Progenitor cell of endocrine pancreas (in vitro differentiated cells): ENCODE measurements at regions not wholly inside any gene's neighbourhood (a gene's known extent, or its start where the extent isn't known, plus 50 kb on each side); places are given as distances from the start of the nearest gene placed in this dataset.
A peak's percentile ranks its signal among the peaks of the same experiment; 100 is the strongest.

Source experiments
- DNase-seq: peaks from one replicate; pipeline ENCODE4 v3.0.0; 2021; ENCODE audit warnings: low spot score; ENCODE audit not compliant: unreplicated experiment
- H3K27ac Mint-ChIP-seq: 2 replicates; pipeline ENCODE4 v1.8.0; 2021; ENCODE audit warnings: mild to moderate bottlenecking, moderate library complexity, mixed read lengths
- H3K27me3 Mint-ChIP-seq: 2 replicates; pipeline ENCODE4 v1.8.0; 2021; ENCODE audit warnings: mixed read lengths
- H3K36me3 Mint-ChIP-seq: 2 replicates; pipeline ENCODE4 v1.8.0; 2022; ENCODE audit warnings: mixed read lengths; ENCODE audit not compliant: insufficient read depth
- H3K4me1 Mint-ChIP-seq: 2 replicates; pipeline ENCODE4 v1.8.0; 2021; ENCODE audit warnings: low read depth, mixed read lengths
- H3K4me3 Mint-ChIP-seq: 2 replicates; pipeline ENCODE4 v1.8.0; 2021; ENCODE audit warnings: low read depth, mild to moderate bottlenecking, moderate library complexity, mixed read lengths
- H3K9me3 Mint-ChIP-seq: 2 replicates; pipeline ENCODE4 v1.8.0; 2021; ENCODE audit warnings: low read depth, mixed read lengths
- TF ChIP-seq, protein P1 (sequence below): fragments of 200-600 bp; sonication (generic); IDR thresholded peaks from one replicate; pipeline ENCODE4 v1.5.0; 2021; ENCODE audit warnings: antibody characterized with exemption, mild to moderate bottlenecking; ENCODE audit not compliant: unreplicated experiment

DNA sequence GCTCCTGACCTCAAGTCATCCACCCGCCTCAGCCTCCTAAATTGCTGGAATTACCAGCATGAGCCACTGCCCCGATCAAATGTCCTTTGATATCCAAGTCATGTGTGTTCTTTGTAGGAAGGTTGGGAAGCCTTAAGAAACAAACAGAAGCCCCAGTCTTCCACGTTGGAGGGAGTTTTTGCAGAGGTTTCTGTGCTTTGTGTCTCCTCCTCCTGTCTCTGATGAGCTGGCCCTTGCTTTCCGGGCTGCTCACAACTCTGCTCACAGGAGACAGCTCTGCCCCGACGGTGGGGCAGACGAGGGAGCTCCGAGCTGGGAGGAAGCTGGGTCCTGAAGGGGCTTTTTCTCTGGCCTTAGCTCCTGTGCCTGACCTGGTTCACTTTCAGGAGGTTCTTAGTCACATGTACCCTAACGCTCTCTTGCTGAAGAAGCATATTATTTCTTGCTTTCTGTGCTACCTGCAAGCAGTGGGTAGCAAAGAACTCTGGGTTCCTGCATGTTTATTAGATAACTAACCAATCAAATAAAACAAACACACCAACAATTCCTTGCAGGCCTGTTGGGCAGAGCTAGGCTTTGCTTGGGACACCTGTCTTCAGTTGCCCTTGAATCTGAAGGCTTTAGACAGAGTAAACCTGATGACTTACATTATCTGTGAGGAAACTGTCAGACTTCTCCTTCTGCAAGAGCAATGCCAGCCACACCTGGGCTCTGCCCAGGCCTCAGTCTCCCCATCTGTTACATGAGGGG lies 52.6 kb upstream of the SMAD6 start:
- H3K36me3 Mint-ChIP-seq: no peaks in the 10 kb centered on the region
- peaks cover 16% of the 10 kb centered on the region for H3K27me3 Mint-ChIP-seq
- H3K9me3 Mint-ChIP-seq: no peaks in the 10 kb centered on the region
- TF ChIP-seq, protein P1, sequence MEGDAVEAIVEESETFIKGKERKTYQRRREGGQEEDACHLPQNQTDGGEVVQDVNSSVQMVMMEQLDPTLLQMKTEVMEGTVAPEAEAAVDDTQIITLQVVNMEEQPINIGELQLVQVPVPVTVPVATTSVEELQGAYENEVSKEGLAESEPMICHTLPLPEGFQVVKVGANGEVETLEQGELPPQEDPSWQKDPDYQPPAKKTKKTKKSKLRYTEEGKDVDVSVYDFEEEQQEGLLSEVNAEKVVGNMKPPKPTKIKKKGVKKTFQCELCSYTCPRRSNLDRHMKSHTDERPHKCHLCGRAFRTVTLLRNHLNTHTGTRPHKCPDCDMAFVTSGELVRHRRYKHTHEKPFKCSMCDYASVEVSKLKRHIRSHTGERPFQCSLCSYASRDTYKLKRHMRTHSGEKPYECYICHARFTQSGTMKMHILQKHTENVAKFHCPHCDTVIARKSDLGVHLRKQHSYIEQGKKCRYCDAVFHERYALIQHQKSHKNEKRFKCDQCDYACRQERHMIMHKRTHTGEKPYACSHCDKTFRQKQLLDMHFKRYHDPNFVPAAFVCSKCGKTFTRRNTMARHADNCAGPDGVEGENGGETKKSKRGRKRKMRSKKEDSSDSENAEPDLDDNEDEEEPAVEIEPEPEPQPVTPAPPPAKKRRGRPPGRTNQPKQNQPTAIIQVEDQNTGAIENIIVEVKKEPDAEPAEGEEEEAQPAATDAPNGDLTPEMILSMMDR: no peak
- H3K4me3 Mint-ChIP-seq: no peak overlapping the region
- no peak overlapping the region for H3K27ac Mint-ChIP-seq
- peaks cover 39% of the 10 kb centered on the region for H3K4me1 Mint-ChIP-seq
- no peak for DNase-seq

DNA sequence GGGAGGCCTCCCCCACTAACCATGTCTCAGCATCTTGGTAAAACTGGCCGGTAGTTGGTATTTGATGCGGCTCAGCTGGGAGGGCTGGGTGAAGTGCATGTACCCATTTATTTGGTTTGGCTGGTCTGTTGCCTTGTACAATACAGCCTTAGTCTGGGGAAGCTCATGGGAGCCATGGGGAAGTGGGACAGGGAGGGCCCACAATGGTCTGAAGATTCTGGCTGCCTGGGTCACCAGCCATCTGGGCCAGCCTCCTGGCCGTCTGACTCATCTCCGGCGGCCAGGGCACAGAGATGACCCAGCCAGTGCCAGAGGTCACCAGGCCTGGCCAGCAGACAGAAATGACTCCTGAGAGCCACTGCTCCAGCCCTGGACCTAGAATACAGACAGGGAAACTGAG lies 51.6 kb upstream of the SMAD6 start:
- no peak overlapping the region for H3K27ac Mint-ChIP-seq
- TF ChIP-seq, protein P1: no peak
- H3K4me1 Mint-ChIP-seq: peaks cover 37% of the 10 kb centered on the region
- H3K9me3 Mint-ChIP-seq: no peaks in the 10 kb centered on the region
- no peaks in the 10 kb centered on the region for H3K36me3 Mint-ChIP-seq
- no peak for DNase-seq
- no peak overlapping the region for H3K4me3 Mint-ChIP-seq
- peaks cover 17% of the 10 kb centered on the region for H3K27me3 Mint-ChIP-seq

DNA sequence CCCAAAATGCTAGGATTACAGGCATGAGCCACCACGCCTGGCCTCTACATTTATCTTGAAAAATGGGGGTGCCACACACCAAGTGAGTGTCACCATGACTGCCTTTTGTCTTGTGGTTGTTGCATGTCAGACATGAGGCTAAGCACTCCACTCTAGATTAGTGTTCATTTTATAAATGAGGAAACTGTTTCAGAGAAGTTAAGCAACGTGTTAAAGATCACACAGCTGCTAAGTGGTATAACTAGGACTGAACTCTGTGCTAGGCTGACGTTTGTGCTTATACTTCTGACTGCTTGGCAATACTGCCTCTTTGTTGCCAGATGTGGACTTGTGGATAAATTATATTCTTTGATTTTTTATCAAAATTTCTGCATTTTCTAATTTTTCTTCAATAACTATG lies 50.8 kb upstream of the SMAD6 start:
- Mint-ChIP-seq H3K4me3 (no peak overlapping the region), H3K36me3 (no peaks in the 10 kb centered on the region), H3K27me3 (peaks cover 24% of the 10 kb centered on the region), H3K4me1 (peaks cover 45% of the 10 kb centered on the region), H3K27ac (no peak overlapping the region), H3K9me3 (no peaks in the 10 kb centered on the region)
- TF ChIP-seq, protein P1: no peak
- no peak for DNase-seq

DNA sequence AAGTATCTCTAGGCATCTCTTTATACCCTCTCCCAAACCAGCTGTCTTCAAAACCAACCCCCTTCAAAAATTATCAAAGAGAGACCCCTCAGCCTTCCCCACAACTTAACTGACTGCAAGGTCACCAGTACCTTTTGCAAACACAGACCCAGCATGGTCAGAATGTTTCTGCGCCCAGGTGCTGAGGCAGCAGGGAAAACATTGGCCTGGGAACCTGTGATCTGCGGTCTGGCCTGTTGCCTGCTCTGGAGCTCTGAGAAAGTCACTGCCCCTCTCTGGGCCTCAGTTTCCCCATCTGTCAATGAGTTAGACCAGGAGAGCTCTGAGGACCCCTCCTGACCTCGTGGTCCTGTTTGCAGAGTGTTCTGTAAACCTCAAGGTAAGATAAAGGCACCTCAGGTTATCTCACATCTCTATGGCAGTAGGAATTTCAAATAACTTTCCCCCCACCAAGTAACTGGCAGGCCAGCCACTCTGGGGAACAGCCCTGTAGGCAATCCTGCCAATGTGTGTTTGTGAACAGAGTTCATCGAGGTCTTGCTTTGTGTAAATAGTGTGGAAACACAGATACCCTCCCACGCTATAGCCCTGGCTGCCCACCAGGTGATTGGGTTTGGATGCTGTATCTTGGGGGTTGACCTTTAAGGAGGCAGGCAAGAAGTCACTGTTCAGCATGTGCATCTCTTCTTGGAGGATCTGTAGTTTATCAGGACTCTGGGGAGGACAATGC lies 50.0 kb upstream of the SMAD6 start:
- peaks cover 24% of the 10 kb centered on the region for H3K27me3 Mint-ChIP-seq
- H3K27ac Mint-ChIP-seq: peak overlapping the region; percentile 3
- H3K36me3 Mint-ChIP-seq: no peaks in the 10 kb centered on the region
- no peak overlapping the region for H3K4me3 Mint-ChIP-seq
- TF ChIP-seq, protein P1: peak; percentile 11
- no peak for DNase-seq
- no peaks in the 10 kb centered on the region for H3K9me3 Mint-ChIP-seq
- peaks cover 46% of the 10 kb centered on the region for H3K4me1 Mint-ChIP-seq
